HG02870 (cell line): ENCODE measurements at regions not wholly inside any gene's neighbourhood (a gene's known extent, or its start where the extent isn't known, plus 50 kb on each side); places are given as distances from the start of the nearest gene placed in this dataset.
"Not testable (repeated sequence)": the region's sequence is repeated elsewhere in the genome, so short reads cannot be mapped to it uniquely, and the experiment has no call there.

Experiments used
- ATAC-seq: cut with Tn5 transposase; IDR thresholded peaks from one replicate; pipeline ENCODE4 v1.9.1; 2021; ENCODE audit warnings: mild to moderate bottlenecking, moderate library complexity; ENCODE audit not compliant: unreplicated experiment

DNA sequence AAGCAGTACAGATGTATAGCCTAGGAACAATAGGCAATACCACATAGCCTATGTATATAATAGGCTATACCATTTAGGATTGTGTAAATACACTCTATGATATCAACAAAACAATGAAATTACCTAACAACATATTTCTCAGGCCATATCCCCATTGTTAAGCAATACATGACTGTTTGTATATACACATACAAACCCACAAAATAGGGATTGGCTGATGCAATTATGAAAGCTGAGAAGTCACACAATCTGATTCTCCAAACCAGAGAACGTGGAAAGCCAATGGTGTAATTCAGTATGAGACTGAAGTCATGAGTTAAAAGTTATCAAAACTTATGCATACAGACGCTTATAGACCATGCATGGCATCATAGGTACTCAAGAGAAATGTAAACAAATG, 700.1 kb upstream of the RAG2 start:
- no peak for ATAC-seq

DNA sequence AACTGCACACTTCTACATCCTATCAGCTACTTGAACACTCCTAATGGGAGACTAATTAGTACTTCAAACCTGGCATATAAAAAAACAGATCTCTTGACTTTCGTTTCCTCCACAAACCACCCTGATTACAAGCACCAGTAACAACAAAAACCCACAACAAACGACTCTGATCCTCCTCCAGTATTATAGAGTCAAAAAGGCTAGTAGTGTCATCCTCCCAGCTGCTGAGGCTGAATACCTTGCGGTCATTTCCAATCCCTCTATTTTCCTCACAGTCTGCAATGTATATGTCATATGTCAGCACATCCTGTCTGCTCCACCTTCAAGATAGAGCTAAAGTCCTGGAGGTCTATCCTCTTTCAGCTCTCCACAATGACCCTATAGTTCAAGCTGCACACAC, 688.9 kb upstream of the RAG2 start:
- ATAC-seq: no peak

DNA sequence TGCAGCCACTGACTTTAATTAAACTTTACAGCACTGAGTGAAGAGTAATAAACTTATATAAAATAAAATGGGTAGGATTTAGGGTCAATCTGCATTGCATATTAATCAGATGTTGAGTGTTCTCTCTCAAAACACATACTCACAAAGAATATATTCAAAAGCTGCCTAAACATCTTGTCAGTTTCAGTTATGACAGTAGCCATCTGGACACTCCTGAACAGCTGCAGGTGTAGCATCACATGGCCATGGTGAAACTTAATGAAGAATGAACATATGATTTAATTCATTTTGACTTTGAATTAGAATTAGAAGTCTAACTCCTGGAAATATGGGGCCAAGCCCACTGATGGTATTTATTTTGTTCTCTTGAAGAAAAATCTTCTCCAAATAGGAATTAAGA, 684.3 kb upstream of the RAG2 start:
- no peak for ATAC-seq

DNA sequence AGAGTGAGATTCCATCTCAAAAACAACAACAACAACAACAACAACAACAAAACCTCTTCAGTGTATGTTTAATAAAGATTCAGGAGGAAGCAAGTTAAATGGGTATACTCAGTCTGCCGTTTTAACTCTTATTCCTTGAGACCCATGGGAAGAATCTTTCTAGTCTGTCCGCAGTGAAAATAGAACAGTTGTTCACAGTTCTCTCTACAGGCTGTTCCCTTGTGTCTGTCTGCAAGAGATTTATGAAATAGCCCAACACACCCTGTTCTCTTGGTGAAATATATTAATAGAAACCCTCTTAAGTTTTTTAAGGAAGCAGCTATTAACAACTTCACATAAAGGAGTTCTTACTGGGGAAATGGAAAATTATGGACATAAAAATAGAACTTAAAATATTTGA, 682.2 kb upstream of the RAG2 start:
- no peak for ATAC-seq

DNA sequence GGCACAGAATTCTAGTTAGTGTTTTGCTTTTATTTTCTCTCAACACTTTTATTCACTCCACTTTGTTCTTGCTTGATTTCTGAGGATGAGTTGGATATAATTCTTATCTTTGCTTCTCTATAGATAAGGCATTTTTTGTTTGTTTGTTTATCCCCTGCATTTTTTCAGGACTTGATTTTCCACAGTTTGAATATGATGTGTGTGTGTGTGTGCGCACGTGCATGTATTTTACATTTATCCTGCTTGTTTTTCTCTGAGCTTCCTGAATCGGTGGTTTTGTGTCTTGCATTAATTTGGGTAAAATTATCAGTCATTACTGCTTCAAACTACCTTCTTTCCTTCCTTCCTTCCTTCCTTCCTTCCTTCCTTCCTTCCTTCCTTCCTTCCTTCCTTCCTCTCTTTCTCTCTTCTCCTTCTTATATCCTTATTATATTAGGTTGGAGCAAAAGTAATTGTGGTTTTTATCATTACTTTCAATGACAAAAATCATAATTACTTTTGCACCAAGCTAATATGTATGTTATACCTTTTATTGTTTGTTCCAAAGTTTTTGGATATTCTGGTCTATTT, 679.9 kb upstream of the RAG2 start:
- no peak for ATAC-seq

DNA sequence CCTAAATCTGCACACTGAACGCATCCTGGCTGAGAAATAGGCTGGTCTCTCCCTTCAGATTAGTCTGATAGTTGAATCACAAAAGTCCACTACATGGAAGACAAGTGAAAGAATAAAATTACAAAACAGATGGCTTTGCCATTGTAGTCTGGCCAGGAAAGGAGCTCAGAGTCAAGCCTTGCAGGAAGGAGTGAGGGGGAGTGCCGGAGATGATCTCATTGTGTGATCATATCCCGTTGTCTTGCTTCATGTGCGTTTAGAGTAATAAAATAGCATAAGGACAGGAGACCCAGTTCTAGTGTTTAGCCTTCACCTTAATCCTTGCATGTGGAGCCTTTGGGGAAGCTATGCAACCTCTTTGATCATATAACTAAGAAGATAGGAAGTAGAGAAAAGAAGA, 666.7 kb upstream of the RAG2 start:
- ATAC-seq: no peak

DNA sequence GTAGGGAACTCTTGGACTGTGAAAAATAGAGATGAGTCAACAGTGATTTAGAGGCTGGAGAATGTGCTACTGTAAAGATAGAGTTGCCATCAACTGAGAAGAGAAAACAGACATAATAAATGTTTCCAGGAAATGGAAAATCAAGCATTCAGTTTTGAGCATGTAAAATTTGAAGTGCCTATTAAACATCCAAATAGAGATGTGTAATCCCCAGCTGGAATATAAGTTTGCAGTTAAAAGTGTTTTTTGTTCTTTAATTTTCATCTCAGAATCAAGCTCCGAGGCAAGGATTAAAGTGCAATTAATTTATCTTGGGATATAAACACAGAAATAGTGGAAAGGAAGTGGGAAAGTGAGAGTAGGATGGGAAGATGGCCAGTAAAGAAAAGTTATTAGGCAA, 666.0 kb upstream of the RAG2 start:
- ATAC-seq: no peak

DNA sequence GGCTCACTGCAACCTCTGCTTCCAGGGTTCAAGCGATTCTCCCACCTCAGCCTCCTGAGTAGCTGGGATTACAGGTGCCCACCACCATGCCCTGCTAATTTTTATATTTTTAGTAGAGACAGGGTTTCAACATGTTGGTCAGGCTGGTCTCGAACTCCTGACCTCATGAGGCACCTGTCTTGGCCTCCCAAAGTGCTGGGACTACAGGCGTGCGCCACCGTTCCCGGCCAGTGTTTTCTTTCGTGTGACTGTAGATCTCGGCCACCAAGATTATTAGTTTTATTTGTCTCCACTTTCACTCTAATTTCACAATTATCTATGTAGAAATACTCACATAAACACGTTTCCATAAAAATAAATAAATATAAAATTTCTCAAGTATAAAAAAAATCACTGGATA, 665.4 kb upstream of the RAG2 start:
- ATAC-seq: not testable (repeated sequence)

DNA sequence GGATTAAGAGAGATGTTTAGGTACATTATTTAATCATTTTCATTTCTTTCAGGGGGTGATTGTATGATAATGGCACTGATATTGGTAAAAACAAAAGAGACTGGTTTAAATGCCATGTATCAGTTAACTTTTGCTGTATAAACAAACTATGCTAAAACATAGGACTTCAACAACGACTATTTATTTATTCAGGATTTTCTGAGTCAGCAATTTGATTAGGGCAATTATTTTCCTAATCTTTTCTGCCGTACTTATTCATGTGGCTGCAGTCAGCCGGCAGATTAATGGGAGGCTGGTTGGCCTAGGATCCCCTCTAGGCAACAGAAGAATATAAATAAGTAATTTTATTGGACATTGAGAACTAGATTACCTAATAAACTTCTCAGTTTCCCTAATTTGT, 661.7 kb upstream of the RAG2 start:
- ATAC-seq: no peak

DNA sequence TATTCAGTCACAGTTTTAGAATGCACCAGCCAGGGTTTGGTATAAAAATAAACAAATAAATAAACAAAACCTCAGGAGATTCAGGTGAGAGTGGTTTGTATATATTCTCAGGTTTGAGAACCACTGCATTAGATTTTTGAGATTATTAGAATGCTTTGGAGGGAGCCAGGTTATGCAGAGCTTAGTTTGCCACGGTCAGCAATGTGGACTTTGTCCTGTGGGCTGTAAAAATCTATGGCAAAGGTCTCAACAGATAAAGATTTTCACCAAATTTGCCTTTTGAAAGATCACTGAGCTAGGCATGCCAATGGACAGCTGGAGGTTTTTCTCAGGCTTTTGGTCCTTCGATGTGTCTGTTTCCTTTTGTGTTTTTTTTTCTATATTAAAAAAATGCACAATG, 650.1 kb upstream of the RAG2 start:
- ATAC-seq: no peak

DNA sequence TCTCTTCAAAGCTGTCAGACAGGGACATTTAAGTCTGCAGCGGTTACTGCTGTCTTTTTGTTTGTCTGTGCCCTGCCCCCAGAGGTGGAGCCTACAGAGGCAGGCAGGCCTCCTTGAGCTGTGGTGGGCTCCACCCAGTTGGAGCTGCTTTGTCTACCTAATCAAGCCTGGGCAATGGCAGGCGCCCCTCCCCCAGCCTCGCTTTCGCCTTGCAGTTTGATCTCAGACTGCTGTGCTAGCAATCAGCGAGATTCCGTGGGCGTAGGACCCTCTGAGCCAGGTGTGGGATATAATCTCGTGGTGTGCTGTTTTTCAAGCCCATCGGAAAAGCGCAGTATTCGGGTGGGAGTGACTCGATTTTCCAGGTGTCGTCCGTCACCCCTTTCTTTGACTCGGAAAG, 648.1 kb upstream of the RAG2 start:
- ATAC-seq: not testable (repeated sequence)

DNA sequence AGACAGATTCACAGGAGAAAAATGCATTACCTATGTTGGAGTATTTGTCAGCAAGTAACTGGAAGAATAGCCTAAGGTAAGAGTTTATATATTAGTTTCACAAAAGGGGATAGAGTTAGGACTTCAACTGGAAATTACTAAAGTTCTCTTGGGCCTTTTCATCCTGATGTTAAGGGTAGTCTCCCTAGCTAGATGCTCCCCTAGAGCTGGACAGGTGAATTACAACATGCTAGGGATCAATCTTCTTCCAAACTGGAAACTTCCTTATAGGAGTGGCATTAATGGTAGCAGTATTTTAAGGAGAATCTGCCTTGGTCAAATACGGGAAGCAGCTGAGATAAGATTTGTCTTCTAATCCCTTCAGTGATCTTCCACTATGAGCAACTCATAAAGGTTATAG, 632.8 kb upstream of the RAG2 start:
- no peak for ATAC-seq

DNA sequence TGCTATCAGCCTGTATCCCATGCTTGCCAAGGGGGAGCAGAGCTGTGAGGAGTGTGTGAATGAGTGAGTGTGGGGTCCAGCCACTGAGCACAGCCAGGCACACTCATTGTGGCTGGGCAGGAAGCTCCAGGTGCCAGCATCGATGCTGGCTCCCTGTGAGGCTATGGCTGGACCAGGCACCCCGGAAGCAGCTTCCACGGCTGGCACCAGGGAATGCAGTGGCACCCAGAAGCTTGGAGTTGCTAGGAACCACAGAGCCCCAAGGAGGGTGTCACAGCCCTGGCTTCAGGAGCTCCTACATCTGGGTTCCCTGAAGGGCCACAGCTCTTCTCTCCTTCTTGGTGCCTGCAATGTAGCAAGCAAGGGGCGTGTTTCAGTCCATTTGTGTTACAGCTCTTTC, 625.9 kb upstream of the RAG2 start:
- ATAC-seq: no peak

DNA sequence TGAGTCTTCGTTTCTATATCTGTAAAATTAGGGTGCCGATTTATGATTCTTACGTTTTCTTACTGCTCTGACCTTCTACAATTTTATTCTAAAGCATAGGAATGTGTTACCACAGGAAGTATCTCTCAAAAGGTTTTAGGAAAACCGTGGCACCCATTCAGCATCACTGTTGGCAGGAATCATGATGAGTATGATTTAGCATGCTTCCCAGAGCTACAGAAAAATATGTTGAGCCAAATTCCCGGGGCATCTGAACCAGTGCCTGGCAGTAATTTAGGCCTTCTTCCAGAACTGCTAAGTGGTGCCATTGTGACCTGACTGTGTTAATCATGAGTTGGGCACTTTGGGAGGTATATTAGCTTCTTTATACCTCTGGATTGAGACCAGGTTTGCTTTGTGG, 605.0 kb upstream of the RAG2 start:
- no peak for ATAC-seq

DNA sequence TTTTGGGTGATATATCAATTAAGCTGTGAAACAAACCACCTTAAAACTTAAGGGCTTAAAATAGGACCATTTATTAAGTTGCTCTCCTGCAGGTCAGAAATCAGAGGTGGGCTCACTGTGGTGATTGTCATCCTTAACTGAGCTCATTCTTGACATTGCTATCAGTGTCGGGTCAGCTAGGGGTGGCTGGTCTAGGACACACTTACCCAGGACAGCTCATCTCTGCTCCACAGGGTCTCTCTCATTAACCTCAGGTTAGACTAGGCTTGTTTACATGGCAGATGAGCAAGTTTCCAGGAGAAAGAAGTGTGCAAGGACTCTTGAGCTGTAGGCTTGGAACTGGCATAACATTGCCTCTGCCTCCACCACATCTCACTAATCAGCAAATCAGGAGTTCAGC, 601.0 kb upstream of the RAG2 start:
- no peak for ATAC-seq

DNA sequence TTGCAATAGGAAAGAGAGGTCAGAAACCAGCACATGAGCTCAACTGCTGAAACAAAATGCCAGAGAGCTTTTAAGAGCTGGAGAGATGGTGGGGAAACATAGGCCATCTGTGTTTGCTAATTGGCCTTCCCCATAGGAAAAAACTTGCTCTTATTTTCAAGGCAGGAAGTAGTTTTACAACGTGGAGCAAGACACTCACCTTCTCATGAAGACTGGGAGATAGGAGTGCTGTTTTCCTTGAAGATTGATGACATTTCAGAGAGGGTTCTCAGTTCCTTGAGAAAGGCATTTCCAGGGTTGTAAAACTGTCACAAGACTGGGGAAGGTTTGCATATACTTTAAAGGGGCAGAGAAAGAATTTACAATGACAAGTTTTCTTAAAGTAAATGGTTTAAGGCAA, 586.3 kb upstream of the RAG2 start:
- no peak for ATAC-seq

DNA sequence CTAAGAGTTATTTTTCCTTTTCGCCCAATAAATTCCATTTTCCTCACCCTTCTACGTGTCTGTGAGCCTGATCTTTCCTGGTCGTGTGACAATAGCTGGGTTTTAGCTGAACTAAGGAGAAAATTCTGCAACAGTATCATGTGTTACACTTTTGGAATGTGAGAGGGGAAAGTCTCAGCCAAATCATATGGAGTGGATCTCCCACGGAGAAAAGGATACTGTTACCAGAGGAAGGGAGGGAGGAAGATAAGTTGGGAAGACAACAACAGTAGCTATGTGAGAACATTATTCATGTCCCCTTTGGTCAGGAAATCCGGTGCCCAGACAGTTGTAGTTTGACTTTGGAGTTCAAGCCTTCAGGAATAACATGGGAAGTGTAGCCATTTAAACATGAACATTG, 584.0 kb upstream of the RAG2 start:
- ATAC-seq: no peak

DNA sequence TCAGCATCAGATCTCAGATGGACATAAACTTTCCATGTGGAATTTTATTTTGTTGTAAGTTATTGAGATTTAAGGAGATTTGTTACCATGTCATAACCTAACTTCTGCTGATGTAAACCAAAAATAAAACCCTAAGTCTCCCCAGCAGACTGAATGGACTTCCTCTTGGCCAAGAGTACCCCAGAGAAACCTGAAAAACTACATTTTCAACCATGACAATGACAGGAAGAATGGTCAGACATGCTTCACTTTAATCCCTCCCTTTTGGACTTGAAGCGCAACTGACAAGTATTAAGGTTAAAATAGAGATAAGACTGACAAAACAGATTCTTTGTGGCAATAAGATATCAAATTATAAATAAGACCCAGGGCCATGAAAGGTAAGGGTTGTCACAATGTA, 579.7 kb upstream of the RAG2 start:
- ATAC-seq: no peak

DNA sequence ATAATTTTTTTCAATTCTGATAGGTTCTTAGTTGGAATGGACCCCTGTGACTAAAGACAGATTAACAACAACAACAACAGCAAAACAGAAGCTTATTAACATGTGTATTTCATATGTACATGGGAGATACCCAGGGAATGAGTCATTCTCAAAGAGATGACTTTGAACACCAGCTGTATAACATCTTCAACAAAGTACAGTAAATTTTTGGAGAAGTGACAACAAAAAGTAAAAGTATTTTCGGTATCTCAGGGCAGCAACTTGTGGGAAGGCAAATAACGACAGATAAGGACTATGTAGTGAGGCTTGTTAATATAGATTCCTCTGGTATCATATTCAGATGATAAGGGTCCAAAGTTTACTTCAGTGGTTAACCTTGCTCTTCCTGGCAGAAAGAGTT, 573.4 kb upstream of the RAG2 start:
- ATAC-seq: no peak

DNA sequence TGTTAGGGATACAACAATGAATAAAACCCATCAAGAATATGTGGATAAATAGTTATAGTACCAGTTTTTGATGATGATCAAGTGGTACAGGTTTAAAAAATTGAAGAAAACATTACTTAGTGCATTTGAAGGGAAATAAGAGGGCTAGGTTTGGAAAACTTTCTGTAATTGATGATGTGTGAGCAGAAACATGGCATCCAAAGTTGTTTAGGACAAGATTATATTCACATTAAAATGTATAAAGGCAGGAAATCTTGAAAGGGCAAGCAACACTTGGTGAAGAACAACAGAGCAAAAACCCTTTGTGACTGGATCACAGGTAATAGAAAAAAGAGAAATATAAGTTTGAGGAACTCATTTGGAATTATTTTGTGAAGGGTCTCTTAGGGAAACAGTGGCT, 572.3 kb upstream of the RAG2 start:
- no peak for ATAC-seq

DNA sequence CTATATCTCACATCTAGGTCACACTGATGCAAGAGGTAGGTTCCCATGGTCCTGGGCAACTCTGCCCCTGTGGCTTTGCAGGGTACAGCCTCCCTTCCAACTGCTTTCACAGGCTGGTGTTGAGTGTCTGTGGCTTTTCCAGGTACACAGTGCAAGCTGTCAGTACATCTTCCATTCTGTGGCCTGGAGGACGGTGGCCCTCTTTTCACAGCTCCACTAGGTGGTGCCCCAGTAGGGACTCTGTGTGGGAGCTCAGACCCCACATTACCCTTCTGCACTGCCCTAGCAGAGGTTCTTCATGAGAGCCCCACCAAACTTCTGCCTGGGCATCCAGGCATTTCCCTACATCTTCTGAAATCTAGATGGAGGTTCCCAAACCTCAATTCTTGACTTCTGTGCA, 547.4 kb upstream of the RAG2 start:
- ATAC-seq: not testable (repeated sequence)

DNA sequence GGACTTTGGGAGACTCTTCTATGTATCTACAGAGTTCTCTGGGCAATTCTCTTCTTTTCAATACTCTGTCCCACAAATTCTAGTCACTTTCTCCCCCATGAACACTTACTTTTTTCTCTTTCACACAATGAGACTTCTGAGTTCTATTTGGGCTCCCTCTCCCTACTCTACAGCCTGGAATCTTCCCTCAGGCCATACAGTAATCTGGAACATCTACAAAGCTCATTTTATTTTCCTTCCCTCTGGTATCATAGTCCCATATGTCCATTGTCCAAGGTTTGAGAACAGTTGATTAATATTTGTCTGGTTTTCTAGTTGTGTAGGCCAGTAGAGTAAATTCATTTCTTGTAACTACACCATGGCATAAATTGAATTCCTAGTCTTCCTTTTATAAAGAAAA, 544.6 kb upstream of the RAG2 start:
- ATAC-seq: no peak

DNA sequence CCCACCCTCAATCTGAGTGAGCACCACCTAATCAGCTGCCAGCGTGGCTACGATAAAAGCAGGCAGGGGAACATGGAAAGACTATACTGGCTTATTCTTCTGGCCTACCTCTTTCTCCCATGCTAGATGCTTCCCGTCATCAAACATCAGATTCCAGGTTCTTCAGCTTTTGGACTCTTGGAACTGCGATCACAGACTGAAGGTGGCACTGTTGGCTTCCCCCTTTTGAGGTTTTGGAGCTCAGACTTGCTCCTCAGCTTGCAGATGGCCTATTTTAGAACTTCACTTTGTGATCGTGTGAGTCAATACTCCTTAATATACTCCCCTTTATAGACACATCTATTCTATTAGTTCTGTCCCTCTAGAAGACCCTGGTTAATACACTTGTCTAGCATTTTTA, 543.7 kb upstream of the RAG2 start:
- no peak for ATAC-seq

DNA sequence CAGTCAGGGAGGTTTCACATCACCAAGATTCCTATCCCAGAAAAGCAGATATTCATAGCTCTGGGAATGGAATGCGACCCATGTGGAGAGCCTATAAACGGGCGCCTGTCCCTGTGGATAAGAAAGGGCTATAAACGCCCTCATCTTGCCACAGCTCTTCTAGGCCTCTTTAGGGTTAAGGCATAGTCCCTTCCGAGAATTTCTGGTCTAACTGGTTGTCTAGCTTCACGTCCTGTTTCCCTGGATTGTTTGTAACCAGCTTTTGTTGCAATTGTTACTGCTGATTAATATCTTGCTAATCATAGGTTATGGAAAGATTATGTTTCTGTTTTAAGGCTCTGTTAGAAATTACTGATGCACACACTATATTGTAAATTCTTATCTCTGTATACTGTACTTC, 537.6 kb upstream of the RAG2 start:
- ATAC-seq: not testable (repeated sequence)
